NCI-H2107 treated with DMSO at 0.1 percent for 48 hours (cell line): ENCODE measurements at regions not wholly inside any gene's neighbourhood (a gene's known extent, or its start where the extent isn't known, plus 50 kb on each side); places are given as distances from the start of the nearest gene placed in this dataset.

ENCODE experiments used
- DNase-seq: peaks from one replicate; lab custom pipeline; 2025; ENCODE audit not compliant: unreplicated experiment; lab: John Stamatoyannopoulos, UW

DNA sequence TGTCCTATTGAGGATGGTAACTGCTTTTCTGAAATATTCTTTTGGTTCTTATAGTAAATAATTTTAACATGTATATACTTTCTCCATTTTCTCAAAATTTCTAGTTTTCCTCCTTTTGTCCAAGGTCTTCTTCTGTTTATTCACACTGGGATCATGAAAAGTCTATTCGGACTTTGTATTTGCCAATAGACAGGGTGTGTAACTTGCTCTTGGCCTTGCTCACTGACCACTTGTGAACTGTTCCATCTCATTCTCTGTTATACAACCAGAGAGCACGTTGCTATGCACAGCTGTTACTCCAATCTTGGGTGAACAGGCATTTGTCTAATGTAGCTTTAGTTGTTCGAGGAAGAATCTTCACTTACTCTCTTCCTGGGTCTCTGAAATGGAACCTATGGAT lies 388.9 kb downstream of the SH3GL2 start:
- no peak for DNase-seq

- no peak for DNase-seq
Observed at GRCh38 chr9:17969232-17969631, 390.4 kb downstream of the SH3GL2 start.

DNA sequence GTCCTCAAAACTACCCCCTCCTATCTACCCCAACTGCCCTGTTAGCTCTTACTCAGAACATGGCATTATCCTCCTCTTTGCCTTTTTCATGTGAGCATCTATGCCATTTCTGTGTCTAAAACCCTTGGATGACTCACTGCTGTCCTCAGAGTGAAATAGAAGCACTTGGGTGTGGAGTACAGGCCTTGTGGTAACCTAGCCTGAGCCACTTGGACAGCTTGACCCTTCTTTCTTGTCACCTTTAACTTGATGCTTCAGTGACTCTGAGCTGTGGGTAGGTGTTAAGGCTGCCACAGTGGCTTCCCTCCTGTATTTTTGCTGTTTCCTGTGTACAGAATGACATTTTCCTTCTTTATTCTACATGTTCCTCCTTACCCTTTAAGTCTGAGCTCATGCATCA lies 391.4 kb downstream of the SH3GL2 start:
- no peak for DNase-seq

DNA sequence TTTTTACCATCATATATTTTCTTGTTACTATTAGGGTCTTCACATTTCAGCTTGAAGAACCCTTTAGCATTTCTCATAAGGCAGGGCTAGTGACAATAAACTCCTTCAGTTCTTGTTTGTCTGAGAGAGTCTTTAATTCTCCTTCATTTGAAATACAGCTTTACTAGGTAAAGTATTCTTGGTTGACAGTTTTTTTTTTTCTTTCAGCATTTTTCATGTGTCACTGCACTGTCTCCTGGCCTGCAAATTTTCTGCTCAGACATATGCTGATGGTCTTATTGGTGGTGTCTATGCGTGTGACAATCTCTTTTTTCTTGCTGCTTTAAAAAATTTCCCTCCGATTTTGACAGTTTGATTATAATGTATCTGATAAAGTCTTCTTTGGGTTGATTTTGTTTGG lies 399.9 kb downstream of the SH3GL2 start:
- no peak for DNase-seq

DNA sequence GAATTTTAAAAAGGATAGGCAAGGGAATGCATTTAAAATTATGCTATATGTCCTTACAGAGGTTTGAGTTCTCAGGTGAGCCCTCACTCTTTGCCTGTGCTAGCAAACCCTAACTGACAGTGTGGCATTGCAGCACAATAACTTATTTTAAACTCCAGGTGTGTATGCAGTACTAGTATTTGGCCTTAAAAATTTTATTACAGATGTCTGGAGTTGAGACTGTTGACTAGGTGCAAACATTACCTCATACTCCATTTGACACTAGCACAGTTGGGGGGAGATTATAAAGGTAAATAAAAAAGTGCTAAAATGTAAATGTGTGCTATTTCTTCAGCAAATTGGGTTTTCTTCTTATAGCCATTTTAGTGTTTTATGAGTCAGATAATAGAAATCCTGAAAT lies 407.7 kb downstream of the SH3GL2 start:
- DNase-seq = no peak

DNA sequence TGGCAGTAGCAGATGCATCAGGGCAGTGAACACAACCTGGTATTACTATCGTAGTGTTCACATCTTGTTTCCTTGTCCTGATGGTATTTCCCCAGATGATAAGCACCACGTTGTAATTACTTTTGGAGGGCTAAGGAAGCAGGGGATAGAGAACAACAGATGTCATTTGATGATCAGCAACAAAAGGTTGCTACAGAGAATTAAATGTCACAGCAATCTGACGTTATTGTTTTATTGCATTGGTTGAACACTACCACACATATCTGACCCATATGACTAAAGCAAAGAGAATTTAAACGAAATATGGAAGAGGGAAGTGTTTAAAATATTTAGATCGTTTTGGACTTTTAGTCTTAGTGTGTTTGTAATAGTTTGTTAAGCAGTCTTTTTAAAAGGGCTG lies 408.3 kb downstream of the SH3GL2 start:
- no peak for DNase-seq

DNA sequence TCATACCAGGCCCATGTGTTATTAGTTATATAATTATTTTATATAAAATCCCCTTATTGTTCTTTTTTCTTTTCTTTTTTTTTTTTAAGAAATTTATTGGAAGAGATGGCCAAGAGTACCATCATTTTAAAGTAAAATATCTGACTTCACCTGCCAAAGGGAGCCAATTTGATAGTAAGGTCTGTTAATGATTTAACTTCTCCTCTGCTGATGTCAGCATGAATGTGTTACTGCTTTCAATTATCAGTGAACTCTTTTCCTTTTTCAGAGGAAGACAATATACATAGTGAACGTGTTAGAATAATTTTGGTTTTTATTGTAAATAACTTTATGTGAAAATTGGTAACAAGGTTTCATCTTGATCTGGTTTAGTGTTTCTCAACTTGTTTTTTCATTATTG lies 409.6 kb downstream of the SH3GL2 start:
- DNase-seq = no peak

GRCh38 chr9:17990602-17991001 lies 411.7 kb downstream of the SH3GL2 start:
- DNase-seq = no peak

- no peak for DNase-seq
Observed at GRCh38 chr9:17993024-17993423, 414.2 kb downstream of the SH3GL2 start.

DNA sequence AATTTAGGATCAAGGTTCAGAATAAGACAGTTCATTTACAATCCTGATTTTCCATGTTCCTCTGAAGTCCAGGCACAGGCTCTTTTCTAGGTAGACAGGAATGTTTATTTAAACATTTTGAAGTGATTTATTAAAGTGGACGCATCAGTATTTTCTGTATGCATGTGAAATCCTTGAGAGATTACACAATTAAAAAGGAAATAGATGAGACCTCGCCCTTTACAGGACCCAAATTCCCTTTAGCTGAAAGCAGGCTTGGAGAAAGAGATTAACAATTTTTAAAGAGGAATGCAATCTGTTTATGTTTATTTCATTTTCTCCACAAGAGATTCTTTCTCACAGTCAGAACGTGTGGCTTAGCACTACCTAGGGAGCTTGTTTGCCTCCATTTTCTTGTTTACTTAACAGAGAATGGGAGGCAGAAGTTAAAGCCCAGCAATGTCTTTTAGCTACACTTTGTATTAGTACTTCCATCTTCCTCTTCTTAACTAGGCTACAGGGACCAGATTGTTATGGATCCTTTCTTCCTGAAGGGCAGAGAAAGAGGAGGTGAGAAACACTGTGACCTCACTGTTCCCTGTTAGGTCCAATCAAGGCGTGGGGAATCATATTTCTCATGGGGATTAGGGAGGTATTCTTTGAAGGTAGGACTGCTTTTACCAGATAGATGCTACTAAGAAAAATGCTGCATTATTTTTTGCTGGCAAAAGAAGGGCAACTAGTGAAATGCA lies 416.0 kb downstream of the SH3GL2 start:
- peak; percentile 22 for DNase-seq

DNA sequence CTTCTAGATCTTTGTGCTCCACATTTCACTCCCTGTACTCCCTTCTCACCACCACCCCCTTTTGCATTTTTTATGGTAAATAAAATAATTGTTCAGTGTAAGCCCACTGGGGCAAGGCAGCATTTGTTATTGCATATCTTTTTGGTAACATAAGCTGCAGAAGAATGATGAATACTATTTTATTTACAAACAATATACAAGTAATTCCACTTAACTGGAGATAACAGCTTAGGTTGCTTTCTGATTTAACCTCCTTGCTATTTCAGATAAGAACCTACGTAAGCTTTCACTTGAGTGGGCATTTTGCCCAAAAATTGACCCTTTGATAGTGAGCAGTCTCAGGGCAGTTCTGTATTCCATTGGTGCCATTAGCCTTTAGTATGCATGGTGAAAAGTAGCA lies 417.9 kb downstream of the SH3GL2 start:
- DNase-seq = no peak

GRCh38 chr9:18002718-18003438 lies 424.0 kb downstream of the SH3GL2 start:
- DNase-seq = no peak

GRCh38 chr9:18006591-18006990 lies 427.7 kb downstream of the SH3GL2 start:
- DNase-seq = no peak

DNA sequence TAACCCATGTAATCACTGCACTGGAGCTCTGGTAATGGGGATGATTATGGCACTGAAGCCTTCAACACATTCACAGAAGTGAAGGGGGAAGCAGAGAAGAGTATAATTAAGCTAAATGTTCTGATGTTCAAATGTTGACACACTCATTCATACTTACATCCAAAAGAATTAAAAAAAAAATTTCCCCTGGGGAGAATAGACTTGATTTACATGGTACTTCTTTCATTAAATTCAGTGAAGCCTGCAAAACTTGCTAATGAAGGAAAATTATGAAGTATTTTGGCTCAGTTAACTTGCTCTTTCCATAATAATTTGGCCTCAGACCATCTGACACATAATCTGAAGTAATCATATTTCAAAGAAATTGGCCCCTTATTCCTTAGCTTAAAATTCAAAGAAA lies 428.8 kb downstream of the SH3GL2 start:
- peak; percentile 4 for DNase-seq

DNA sequence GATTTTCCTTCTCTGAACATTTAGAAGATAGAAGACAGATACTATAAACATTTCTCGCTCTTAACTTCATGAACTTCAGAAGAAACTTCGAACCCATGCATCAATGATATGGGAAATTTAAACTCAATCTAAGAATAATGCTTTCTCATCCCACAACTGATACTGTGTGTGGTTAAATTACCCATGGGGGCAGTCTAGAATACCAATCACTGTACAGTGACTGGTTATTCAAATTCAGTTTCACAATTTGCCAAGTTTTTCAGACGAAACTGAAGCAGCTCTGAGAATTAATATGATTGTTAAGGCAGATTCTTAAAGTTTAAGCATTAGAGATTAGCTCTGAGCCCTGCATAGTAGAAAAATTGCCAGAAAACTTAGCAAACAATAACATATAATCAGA lies 431.0 kb downstream of the SH3GL2 start:
- no peak for DNase-seq

DNA sequence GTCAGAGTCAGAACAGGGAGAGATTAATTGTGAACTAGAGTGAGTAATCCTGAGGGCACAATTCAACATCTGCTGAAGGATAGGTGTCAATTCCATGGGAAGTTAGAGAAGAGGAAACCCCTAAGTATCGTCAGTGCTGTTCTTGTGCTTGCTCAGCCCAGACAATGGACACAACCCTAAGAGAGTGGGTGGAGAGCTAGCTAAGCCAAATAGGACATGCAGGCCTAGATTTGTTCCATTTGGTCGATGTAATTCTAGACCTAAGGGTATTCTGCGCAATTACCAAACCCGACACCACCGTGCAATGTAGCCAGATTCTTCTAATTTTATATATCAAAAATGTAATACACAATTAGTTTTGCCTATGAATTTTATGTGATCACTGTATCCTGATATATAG lies 431.6 kb downstream of the SH3GL2 start:
- no peak for DNase-seq

DNA sequence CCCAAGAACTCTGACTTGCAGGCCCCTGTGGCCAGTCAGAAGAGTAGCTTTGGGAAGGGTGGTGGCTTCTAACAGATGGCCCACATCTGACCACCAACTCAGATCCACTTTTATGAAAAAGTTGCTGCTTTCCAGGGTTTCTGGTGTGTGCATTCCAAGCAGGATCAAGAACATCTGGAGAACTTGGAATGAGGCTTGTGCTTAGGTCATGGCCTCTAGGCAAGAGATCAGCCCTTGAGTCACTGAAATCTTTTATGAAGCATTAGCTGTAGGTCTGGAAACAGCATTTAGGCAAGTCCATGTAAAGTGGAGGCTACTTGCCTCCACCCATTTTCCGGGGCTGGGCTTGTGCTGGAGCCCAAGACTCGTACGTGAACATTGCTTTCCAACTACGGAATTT lies 433.3 kb downstream of the SH3GL2 start:
- no peak for DNase-seq

DNA sequence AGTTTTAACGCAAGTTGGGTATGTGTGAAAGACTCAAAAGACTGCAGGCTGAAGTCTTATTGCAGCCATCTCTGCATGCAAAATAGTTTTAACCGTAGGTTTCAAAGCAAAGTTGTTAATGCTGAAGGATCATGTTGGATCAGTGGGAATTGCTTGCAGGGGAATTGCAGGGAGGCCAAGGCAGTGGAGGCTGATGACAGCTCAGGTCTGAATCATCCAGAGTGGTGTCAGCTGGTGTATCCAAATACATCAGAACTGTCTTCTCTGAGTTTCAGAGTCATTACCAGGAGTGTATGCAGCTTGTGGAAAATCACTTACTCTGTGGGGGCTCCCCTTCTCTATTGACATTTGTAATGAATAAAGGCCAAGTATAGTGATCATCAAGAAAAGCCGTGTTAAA lies 435.7 kb downstream of the SH3GL2 start:
- no peak for DNase-seq

DNA sequence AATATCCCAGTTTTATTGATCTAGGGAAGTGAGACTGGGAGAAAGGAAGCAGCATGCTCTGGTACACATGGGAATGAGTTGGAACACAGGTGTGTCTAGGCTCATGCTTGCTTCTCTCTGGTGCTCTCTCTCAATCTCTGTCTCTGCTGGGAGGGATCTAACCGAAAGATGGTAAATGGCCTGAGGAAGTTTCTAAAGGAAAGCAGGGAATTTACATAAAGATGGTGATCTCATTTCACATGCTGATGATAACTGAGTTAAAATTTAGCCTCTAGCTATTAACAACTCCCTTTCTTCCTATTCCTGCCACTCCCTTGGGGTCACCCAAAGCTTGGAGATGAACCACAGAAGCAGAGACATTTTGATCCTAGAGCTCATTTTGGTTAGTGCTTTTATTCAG lies 436.2 kb downstream of the SH3GL2 start:
- DNase-seq = no peak

GRCh38 chr9:18017136-18017535 lies 438.3 kb downstream of the SH3GL2 start:
- no peak for DNase-seq

DNA sequence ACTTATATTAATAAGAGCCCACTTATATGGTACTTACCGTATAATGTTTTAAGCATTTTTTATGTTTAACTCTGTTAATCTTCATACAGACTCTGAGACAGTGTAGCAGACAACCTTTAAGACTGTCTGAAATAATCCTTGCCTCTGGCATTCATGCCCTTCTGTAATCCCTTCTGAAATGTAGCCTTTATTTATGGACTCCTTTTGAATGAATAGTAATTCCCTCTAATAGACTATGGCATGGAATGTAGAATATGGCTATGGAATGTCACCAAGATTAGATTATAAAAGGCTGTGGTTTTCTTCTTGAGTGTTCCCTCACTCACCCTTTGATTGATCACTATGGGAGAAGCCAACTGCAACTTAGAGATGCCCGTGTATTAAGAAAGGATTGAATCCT lies 439.4 kb downstream of the SH3GL2 start:
- DNase-seq = no peak

GRCh38 chr9:18018661-18019060 lies 439.8 kb downstream of the SH3GL2 start:
- no peak for DNase-seq
